Activated naive CD4-positive, alpha-beta T cell treated with anti-CD3 and anti-CD28 coated beads, Interleukin-2, amount 10 ng/mL, durations not matched to agents 7 days and 5 days (primary cell): ENCODE measurements at regions not wholly inside any gene's neighbourhood (a gene's known extent, or its start where the extent isn't known, plus 50 kb on each side); places are given as distances from the start of the nearest gene placed in this dataset.
"Not testable (repeated sequence)": the region's sequence is repeated elsewhere in the genome, so short reads cannot be mapped to it uniquely, and the experiment has no call there.

Source experiments
- CTCF ChIA-PET: fragments of 350-600 bp; sonication (Branson Sonifier 250); formaldehyde crosslinking; loops from one replicate; lab custom pipeline; 2021; ENCODE audit warnings: antibody characterized with exemption; lab: Charles Lee
- DNase-seq: peaks from one replicate; pipeline ENCODE4 v3.0.0-alpha.2; 2020
- H3K27ac Mint-ChIP-seq: one replicate; pipeline ENCODE4 v1.8.0; 2021; ENCODE audit warnings: mild to moderate bottlenecking, moderate library complexity, mixed read lengths
- H3K27me3 Mint-ChIP-seq: one replicate; pipeline ENCODE4 v1.8.0; 2021; ENCODE audit warnings: mild to moderate bottlenecking, mixed read lengths
- H3K36me3 Mint-ChIP-seq: one replicate; pipeline ENCODE4 v1.8.0; 2021; ENCODE audit warnings: mixed read lengths
- H3K4me1 Mint-ChIP-seq: one replicate; pipeline ENCODE4 v1.8.0; 2021; ENCODE audit warnings: mixed read lengths
- H3K4me3 Mint-ChIP-seq: one replicate; pipeline ENCODE4 v1.8.0; 2021; ENCODE audit warnings: mild to moderate bottlenecking, moderate library complexity, mixed read lengths
- H3K9me3 Mint-ChIP-seq: one replicate; pipeline ENCODE4 v1.8.0; 2021; ENCODE audit warnings: mixed read lengths

GRCh38 chr1:104163912-104164476, 414.3 kb downstream of the AMY1C start:
- H3K36me3 Mint-ChIP-seq, result no peaks in the 10 kb centered on the region
- no peaks in the 10 kb centered on the region for H3K4me1 Mint-ChIP-seq
- no peaks in the 10 kb centered on the region for H3K27me3 Mint-ChIP-seq
- CTCF ChIA-PET, result no interaction called here
- no peak overlapping the region for H3K4me3 Mint-ChIP-seq
- DNase-seq, result no peak
- no peak overlapping the region for H3K27ac Mint-ChIP-seq
- peaks cover 6% of the 10 kb centered on the region for H3K9me3 Mint-ChIP-seq

DNA sequence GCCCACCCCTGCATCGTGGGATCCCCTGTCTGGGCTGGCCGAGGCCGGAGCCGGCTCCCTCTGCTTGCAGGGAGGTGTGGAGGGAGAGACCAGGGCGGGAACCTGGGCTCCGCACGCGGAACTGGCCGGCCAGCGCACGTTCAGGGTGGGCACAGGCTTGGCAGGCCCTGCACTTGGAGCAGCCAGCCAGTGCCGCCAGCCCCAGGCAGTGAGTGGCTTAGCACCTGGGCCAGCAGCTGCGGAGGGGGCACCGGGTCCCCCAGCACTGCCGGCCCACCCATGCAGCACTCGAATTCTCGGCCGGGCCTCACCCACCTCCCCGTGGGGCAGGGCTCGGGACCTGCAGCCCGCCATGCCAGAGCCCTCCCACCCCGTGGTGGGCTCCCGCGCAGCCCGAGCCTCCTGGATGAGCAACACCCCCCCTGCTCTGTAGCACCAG, 422.6 kb downstream of the AMY1C start:
- Mint-ChIP-seq H3K4me1 (no peaks in the 10 kb centered on the region), H3K36me3 (no peaks in the 10 kb centered on the region), H3K9me3 (peaks cover 12% of the 10 kb centered on the region), H3K4me3 (no peak overlapping the region), H3K27me3 (no peaks in the 10 kb centered on the region), H3K27ac (no peak overlapping the region)
- CTCF ChIA-PET, result no interaction called here
- no peak for DNase-seq

DNA sequence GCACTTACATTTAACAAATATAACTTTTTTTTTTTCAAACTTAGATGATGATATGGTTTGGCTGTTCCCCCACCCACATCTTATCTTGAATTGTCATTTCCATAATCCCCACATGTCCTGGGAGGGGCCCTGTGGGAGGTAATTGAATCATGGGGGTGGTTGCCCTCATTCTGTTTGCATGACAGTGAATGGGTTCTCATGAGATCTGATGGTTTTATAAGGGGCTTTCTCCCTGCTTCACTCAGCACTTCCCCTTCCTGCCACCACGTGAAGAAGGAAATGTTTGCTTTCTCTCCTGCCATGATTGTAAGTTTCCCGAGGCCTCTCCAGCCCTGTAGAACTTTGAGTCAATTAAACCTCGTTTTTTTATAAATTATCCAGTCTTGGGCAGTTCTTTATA, 432.6 kb downstream of the AMY1C start:
- no peaks in the 10 kb centered on the region for H3K36me3 Mint-ChIP-seq
- no peak overlapping the region for H3K27ac Mint-ChIP-seq
- no peak for DNase-seq
- H3K4me1 Mint-ChIP-seq, result no peaks in the 10 kb centered on the region
- peaks cover 2% of the 10 kb centered on the region for H3K9me3 Mint-ChIP-seq
- CTCF ChIA-PET, result no interaction called here
- H3K27me3 Mint-ChIP-seq, result no peaks in the 10 kb centered on the region
- H3K4me3 Mint-ChIP-seq, result no peak overlapping the region

DNA sequence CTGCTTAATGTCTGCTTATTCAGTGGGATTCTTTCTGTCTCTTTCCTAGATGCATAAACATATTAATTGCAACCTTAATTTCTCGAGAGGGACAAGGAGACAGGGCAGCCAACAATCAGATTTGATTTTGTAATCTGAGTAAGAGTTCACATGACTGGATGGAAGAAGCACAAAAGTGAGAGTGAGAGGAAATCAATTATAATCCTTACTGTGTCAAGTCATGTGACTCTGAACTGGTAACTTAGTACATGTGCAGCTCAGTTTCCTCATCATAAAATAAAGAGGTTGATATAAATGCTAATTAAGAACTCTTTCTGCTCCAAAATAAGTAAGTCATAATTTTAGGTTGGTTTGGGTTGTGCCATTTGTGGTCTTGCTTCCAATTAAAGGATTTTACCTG, 439.5 kb downstream of the AMY1C start:
- Mint-ChIP-seq H3K4me3 (no peak overlapping the region), H3K27ac (no peak overlapping the region), H3K36me3 (no peaks in the 10 kb centered on the region), H3K27me3 (no peaks in the 10 kb centered on the region), H3K4me1 (no peaks in the 10 kb centered on the region), H3K9me3 (peaks cover 13% of the 10 kb centered on the region)
- no peak for DNase-seq
- CTCF ChIA-PET, result no interaction called here

- Mint-ChIP-seq H3K27me3 (no peaks in the 10 kb centered on the region), H3K4me1 (no peaks in the 10 kb centered on the region), H3K27ac (no peak overlapping the region), H3K36me3 (no peaks in the 10 kb centered on the region), H3K4me3 (no peak overlapping the region), H3K9me3 (peaks cover 17% of the 10 kb centered on the region)
- CTCF ChIA-PET, result no interaction called here
- no peak for DNase-seq
Observed at GRCh38 chr1:104190821-104191220, 441.1 kb downstream of the AMY1C start.

DNA sequence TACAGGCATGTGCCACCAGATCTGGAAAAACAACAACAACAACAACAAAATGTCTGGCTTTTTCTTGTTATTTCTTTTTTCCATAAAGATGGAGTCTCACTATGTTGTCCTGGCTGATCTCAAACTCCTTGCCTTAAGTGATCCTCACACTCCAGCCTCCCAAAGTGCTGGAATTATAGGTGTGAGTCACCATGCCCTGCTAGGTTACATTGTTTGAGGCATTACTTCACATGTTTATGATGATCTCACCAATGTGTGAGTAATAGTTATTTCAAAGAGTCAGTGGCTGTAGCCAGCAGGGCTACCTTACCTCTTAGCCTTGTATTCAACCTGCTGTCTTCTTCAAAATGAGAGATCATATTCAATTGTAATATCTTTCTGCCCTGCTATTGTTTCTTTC, 445.7 kb downstream of the AMY1C start:
- no peak overlapping the region for H3K4me3 Mint-ChIP-seq
- no peak for DNase-seq
- H3K27ac Mint-ChIP-seq, result no peak overlapping the region
- H3K36me3 Mint-ChIP-seq, result no peaks in the 10 kb centered on the region
- CTCF ChIA-PET, result no interaction called here
- H3K27me3 Mint-ChIP-seq, result no peaks in the 10 kb centered on the region
- peaks cover 17% of the 10 kb centered on the region for H3K9me3 Mint-ChIP-seq
- no peaks in the 10 kb centered on the region for H3K4me1 Mint-ChIP-seq

- H3K9me3 Mint-ChIP-seq, result peaks cover 19% of the 10 kb centered on the region
- H3K27me3 Mint-ChIP-seq, result no peaks in the 10 kb centered on the region
- H3K4me3 Mint-ChIP-seq, result no peak overlapping the region
- CTCF ChIA-PET, result no interaction called here
- H3K4me1 Mint-ChIP-seq, result no peaks in the 10 kb centered on the region
- H3K36me3 Mint-ChIP-seq, result no peaks in the 10 kb centered on the region
- no peak overlapping the region for H3K27ac Mint-ChIP-seq
- no peak for DNase-seq
Observed at GRCh38 chr1:104196136-104196535, 446.4 kb downstream of the AMY1C start.

- CTCF ChIA-PET, result no interaction called here
- Mint-ChIP-seq H3K4me1 (no peaks in the 10 kb centered on the region), H3K9me3 (peaks cover 14% of the 10 kb centered on the region), H3K27ac (no peak overlapping the region), H3K27me3 (no peaks in the 10 kb centered on the region), H3K4me3 (no peak overlapping the region), H3K36me3 (no peaks in the 10 kb centered on the region)
- DNase-seq, result no peak
Observed at GRCh38 chr1:104197516-104197915, 447.8 kb downstream of the AMY1C start.

DNA sequence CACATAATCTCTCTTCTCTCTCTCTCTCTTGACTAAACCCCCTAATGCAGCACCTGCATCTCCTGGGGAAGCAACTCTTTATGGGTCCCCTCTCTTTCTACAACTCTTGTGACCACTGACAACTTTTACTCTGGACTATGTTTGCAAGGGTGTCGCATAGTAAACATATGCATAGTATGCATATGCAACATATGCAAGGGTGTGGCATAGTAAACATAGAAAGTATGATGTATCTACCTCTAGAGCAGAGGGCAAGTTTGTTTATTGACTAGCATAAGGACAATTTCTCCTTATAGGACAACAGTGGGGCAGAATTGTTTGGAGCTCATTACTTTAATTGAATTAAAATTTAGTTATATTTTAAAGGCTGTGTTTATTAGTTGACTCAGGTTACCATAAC, 462.5 kb downstream of the AMY1C start:
- Mint-ChIP-seq H3K4me1 (no peaks in the 10 kb centered on the region), H3K4me3 (no peak overlapping the region), H3K27ac (no peak overlapping the region), H3K36me3 (no peaks in the 10 kb centered on the region), H3K9me3 (peaks cover 21% of the 10 kb centered on the region), H3K27me3 (no peaks in the 10 kb centered on the region)
- CTCF ChIA-PET, result no interaction called here
- DNase-seq, result no peak

DNA sequence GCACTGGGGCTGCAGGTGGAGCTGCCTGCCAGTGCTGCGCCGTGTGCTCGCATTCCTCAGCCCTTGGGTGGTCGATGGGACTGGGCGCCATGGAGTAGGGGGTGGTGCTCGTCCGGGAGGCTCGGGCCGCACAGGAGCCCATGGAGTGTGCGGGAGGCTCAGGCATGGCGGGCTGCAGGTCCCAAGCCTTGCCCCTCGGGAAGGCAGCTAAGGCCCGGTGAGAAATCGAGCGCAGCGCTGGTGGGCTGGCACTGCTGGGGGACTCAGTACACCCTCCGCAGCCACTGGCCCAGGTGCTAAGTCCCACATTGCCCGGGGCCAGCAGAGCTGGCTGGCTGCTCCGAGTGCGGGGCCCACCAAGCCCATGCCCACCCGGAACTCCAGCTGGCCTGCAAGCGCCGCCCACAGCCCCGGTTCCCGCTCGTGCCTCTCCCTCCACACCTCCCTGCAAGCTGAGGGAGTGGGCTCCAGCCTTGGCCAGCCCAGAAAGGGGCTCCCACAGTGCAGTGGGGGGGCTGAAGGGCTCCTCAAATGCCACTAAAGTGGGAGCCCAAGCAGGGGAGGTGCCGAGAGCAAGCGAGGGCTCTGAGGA, 467.8 kb downstream of the AMY1C start:
- DNase-seq, H3K36me3 Mint-ChIP-seq, H3K4me1 Mint-ChIP-seq, H3K4me3 Mint-ChIP-seq, H3K27ac Mint-ChIP-seq, H3K27me3 Mint-ChIP-seq, CTCF ChIA-PET: not testable (repeated sequence)
- H3K9me3 Mint-ChIP-seq, result peaks cover 24% of the 10 kb centered on the region

GRCh38 chr1:104229860-104230259, 480.2 kb downstream of the AMY1C start:
- H3K27ac Mint-ChIP-seq, result no peak overlapping the region
- H3K4me3 Mint-ChIP-seq, result no peak overlapping the region
- no peaks in the 10 kb centered on the region for H3K4me1 Mint-ChIP-seq
- CTCF ChIA-PET, result no interaction called here
- peaks cover 8% of the 10 kb centered on the region for H3K9me3 Mint-ChIP-seq
- no peak for DNase-seq
- no peaks in the 10 kb centered on the region for H3K36me3 Mint-ChIP-seq
- H3K27me3 Mint-ChIP-seq, result no peaks in the 10 kb centered on the region

DNA sequence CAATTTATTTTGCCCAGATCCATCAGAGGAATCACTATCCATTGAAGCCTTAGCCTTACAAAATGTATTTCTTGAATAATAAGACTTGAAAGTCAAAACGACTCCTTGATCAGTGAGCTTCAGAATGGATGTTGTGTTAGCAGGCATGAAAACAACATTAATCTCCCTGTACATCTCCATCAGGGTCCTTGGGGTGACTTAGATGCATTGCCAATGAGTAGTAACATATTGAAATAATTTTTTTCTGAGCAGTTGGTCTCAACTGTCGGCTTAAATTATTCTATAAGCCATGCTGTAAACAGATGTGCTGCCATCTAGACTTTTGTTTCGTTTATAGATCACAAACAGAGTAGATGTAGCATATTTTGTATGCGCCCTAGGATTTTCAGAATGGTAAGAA, 482.0 kb downstream of the AMY1C start:
- no peak overlapping the region for H3K4me3 Mint-ChIP-seq
- CTCF ChIA-PET, result no interaction called here
- no peaks in the 10 kb centered on the region for H3K4me1 Mint-ChIP-seq
- peaks cover 10% of the 10 kb centered on the region for H3K9me3 Mint-ChIP-seq
- H3K27ac Mint-ChIP-seq, result no peak overlapping the region
- DNase-seq, result no peak
- no peaks in the 10 kb centered on the region for H3K36me3 Mint-ChIP-seq
- no peaks in the 10 kb centered on the region for H3K27me3 Mint-ChIP-seq

DNA sequence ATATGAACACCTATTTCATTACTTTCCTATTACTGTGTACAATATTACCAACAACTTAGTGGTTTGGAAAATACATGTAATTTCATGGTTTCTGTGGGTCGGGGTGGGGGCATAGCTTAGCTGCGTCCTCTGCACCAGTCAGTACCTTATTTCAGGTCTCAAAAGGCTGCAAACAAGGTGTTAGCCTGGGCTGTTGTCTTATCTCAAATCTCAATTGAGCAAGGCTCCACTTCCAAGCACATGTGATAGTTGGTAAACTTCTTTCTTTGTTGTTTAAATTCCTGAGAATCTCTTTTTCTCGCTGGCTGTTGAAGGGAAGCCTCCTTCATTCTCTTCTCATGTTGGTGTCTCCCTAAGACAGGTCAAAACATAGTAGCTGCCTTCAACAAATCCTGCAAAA, 485.4 kb downstream of the AMY1C start:
- H3K9me3 Mint-ChIP-seq, result peaks cover 10% of the 10 kb centered on the region
- H3K4me1 Mint-ChIP-seq, result no peaks in the 10 kb centered on the region
- H3K27me3 Mint-ChIP-seq, result no peaks in the 10 kb centered on the region
- CTCF ChIA-PET, result no interaction called here
- H3K36me3 Mint-ChIP-seq, result no peaks in the 10 kb centered on the region
- H3K27ac Mint-ChIP-seq, result no peak overlapping the region
- no peak for DNase-seq
- H3K4me3 Mint-ChIP-seq, result no peak overlapping the region

DNA sequence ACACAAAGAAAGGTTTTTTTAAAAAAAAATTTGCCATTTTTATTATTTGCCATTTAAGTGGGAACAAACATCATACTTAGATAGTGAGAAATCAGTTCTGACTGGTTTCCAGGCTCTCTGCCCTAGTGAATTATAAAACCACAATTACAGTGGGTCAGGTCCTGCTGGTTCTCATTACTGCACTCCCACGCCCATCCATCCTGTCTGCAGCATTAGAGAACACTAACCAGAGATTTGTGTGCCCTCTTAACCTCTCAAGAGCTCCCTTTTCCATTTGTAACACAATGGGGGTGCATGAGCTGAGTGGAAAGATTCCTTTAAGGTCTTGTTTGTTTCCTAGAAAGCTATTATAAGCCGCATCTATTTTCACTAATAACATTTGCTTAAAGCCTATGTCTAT, 489.3 kb downstream of the AMY1C start:
- H3K27ac Mint-ChIP-seq, result no peak overlapping the region
- CTCF ChIA-PET, result no interaction called here
- DNase-seq, result no peak
- H3K36me3 Mint-ChIP-seq, result no peaks in the 10 kb centered on the region
- H3K4me1 Mint-ChIP-seq, result no peaks in the 10 kb centered on the region
- H3K4me3 Mint-ChIP-seq, result no peak overlapping the region
- peaks cover 4% of the 10 kb centered on the region for H3K9me3 Mint-ChIP-seq
- H3K27me3 Mint-ChIP-seq, result no peaks in the 10 kb centered on the region

DNA sequence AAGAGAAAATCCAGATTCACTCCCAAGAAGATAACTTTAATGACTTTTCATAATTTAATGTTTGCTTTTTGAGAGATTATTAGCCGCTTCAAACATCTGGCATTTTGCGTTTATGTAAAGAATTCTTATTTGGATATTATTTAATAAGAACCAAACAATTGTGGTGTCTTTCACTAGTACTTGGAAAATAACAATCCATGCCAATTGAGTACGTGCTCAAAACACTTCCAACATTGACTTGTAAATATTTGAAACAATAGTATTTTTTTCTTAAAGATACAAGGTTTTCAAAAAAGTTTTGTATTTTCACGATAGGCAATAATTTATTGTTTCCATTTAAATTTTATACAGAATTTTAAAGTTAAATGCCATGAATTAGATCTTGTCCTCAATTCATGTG, 498.7 kb downstream of the AMY1C start:
- peaks cover 3% of the 10 kb centered on the region for H3K9me3 Mint-ChIP-seq
- H3K4me1 Mint-ChIP-seq, result no peaks in the 10 kb centered on the region
- no peak overlapping the region for H3K4me3 Mint-ChIP-seq
- H3K27ac Mint-ChIP-seq, result no peak overlapping the region
- H3K27me3 Mint-ChIP-seq, result no peaks in the 10 kb centered on the region
- H3K36me3 Mint-ChIP-seq, result no peaks in the 10 kb centered on the region
- no peak for DNase-seq
- CTCF ChIA-PET, result no interaction called here

DNA sequence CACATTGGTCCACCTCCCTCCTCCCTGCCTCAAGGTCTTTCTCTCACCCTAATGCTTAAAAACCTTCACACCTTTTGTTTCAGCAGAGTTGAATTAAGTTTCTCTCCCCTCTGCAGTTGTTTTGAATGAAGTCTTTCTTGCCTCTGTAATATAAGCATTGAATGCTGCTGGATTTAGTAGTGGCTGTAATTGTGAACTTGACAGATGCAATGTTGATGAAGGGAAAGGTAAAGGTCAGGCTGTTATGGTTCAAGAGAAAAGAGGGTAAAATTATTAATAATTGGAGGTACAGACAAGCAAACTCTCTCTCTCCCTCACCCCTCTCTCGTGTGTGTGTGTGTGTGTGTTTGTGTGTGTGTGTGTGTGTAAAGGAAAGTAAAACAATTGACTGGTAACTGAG, 509.8 kb downstream of the AMY1C start:
- CTCF ChIA-PET, result no interaction called here
- H3K9me3 Mint-ChIP-seq, result peaks cover 6% of the 10 kb centered on the region

More for the DNA sequence above, 509.8 kb downstream of the AMY1C start:
- no peak overlapping the region for H3K27ac Mint-ChIP-seq
- H3K36me3 Mint-ChIP-seq, result no peaks in the 10 kb centered on the region
- no peak for DNase-seq
- no peaks in the 10 kb centered on the region for H3K4me1 Mint-ChIP-seq
- no peaks in the 10 kb centered on the region for H3K27me3 Mint-ChIP-seq
- H3K4me3 Mint-ChIP-seq, result no peak overlapping the region
